ENCODE measurements at regions not wholly inside any gene's neighbourhood (a gene's known extent, or its start where the extent isn't known, plus 50 kb on each side); places are given as distances from the start of the nearest gene placed in this dataset.

GRCh38 chr1:60930130-60930529 lies 152.2 kb upstream of the NFIA start:
- TF ChIP-seq CTCF (IDR thresholded peaks at IDR 0.05; ENCODE audit: low read depth, low read length) (no peak), EZH2phosphoT487 (IDR thresholded peaks at IDR 0.05; ENCODE audit: low read depth) (no peak)

Measured in OCI-LY3 (cell line).